HEK293 (cell line): ENCODE measurements at regions not wholly inside any gene's neighbourhood (a gene's known extent, or its start where the extent isn't known, plus 50 kb on each side); places are given as distances from the start of the nearest gene placed in this dataset.

ENCODE experiments used
- TCF7L2 ChIP-seq: IDR thresholded peaks from 2 replicates; pipeline ENCODE4 v1.6.1; 2011; ENCODE audit warnings: low read depth, mild to moderate bottlenecking, inconsistent platforms, low read length, moderate library complexity, borderline replicate concordance
- ZBTB21 ChIP-seq: fragments of 450-650 bp; formaldehyde crosslinking; IDR thresholded peaks from 2 replicates; pipeline ENCODE4 v1.5.1; 2017; ENCODE audit warnings: missing biosample characterization, missing genetic modification characterization
- ZNF24 ChIP-seq: fragments of 450-650 bp; formaldehyde crosslinking; IDR thresholded peaks from 2 replicates; pipeline ENCODE4 v1.5.1; 2016; ENCODE audit warnings: missing biosample characterization, missing genetic modification characterization
- TF ChIP-seq, protein P1 (sequence below): fragments of 450-650 bp; formaldehyde crosslinking; IDR thresholded peaks from 2 replicates; pipeline ENCODE4 v1.5.1; 2016; ENCODE audit warnings: missing biosample characterization, missing genetic modification characterization

DNA sequence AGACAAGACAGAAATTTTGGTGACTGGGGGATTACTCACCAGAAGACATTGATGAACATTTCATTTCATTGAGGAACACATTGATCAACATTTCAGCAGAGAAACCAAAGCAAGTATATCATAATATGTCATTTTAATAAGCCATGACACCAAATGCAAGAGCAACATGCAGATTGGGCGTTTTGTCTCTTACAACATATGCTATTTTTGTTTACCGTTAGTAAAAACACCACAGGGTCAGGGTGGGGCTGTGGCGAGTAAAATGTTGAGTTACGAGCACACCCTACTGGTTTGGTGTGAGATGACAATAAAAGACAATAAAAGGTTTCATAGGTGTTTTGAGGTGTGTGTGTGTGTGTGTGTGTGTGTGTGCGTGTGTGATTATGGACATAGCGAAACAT is 294.5 kb downstream of the PDGFC start:
- TF ChIP-seq, protein P1, sequence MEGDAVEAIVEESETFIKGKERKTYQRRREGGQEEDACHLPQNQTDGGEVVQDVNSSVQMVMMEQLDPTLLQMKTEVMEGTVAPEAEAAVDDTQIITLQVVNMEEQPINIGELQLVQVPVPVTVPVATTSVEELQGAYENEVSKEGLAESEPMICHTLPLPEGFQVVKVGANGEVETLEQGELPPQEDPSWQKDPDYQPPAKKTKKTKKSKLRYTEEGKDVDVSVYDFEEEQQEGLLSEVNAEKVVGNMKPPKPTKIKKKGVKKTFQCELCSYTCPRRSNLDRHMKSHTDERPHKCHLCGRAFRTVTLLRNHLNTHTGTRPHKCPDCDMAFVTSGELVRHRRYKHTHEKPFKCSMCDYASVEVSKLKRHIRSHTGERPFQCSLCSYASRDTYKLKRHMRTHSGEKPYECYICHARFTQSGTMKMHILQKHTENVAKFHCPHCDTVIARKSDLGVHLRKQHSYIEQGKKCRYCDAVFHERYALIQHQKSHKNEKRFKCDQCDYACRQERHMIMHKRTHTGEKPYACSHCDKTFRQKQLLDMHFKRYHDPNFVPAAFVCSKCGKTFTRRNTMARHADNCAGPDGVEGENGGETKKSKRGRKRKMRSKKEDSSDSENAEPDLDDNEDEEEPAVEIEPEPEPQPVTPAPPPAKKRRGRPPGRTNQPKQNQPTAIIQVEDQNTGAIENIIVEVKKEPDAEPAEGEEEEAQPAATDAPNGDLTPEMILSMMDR (tag by site-specific recombination): peak; percentile 51; the same call in 1 of the 2 replicates
- no peak for TF ChIP-seq ZNF24 (tag by site-specific recombination)
- no peak for TF ChIP-seq TCF7L2
- TF ChIP-seq ZBTB21 (tag by site-specific recombination): no peak
